ENCODE measurements at regions not wholly inside any gene's neighbourhood (a gene's known extent, or its start where the extent isn't known, plus 50 kb on each side); places are given as distances from the start of the nearest gene placed in this dataset.

DNA sequence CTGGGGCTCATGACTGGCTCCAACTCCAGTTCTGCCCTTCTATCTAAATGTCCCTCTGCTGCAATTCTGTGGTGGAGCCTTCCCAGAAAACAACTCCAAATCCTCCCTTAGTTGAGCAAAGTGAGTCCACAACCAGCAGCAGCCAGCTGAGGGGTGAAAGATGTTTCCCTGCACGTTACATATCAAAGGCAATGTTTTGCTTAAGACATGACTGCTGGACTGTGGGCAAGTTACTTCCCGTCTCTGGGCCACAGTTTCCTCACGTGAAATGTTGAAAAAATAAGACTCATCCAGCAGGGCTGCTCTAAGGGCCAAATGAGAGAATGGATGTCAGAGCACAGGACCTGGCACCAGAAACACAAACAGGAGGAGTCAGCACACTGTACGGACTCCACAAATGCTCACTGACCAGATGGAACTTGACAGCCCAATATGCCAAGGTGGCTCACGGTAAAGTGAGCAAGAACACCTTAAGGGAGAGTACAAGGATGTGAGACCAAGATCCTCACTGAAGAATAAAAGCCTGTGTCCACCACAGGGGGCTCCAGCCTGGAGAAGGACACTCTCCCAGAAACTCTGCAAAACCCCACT lies 138.4 kb upstream of the ABCA1 start:
- no peak for TF ChIP-seq CTCF (IDR thresholded peaks at IDR 0.05)
- no peak for TF ChIP-seq POLR2A (IDR thresholded peaks at IDR 0.05)
- TF ChIP-seq POLR2AphosphoS5 (IDR thresholded peaks at IDR 0.05) = no peak
